HG03432 (cell line): ENCODE measurements at regions not wholly inside any gene's neighbourhood (a gene's known extent, or its start where the extent isn't known, plus 50 kb on each side); places are given as distances from the start of the nearest gene placed in this dataset.
A peak's percentile ranks its signal among the peaks of the same experiment; 100 is the strongest.
"Not testable (repeated sequence)": the region's sequence is repeated elsewhere in the genome, so short reads cannot be mapped to it uniquely, and the experiment has no call there.

Source experiments
- ATAC-seq: cut with Tn5 transposase; IDR thresholded peaks from one replicate; pipeline ENCODE4 v1.9.1; 2021; ENCODE audit warnings: mild to moderate bottlenecking, moderate library complexity; ENCODE audit not compliant: unreplicated experiment

- ATAC-seq, result no peak
These were observed 473.1 kb upstream of the GRAMD2B start for GRCh38 chr5:125950012-125950615.

DNA sequence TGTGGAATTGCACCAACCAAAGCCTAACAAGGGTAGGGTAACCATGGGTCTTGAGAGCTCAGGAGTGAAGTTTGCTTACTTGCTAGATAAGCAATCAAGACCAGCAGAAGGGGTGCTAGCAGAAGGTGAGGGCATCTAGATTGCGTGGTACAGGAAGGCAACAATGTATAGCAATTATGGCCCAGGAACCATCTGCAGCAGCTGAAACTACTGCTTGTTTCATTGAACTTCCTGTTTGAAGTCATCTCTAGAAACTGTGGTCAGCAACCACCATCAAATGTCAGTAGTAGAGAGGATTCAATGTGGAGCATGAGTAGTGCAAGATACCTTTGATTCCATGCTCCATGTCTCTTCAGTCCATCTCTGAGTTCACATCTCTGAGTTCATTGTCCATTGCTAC is 462.1 kb upstream of the GRAMD2B start:
- ATAC-seq, result peak; percentile 99

DNA sequence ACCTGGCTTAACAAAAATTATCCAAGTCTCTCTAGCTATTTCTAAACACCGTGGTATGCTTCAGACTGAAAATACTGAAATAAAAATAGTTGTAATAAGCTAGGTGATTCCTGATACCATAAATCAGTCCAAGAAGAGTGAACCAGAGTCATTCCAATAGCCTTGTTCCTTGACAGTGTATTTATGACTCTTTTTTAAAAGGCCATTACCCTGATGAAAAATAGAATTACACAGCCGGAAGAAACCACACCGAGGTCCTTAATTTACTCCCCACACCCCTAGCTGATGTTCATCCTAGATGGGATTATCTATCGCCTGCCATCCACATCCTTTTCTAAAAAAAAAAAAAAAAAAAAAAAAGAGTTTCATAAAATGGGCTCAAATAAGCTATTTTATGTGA is 457.6 kb upstream of the GRAMD2B start:
- ATAC-seq, result no peak

DNA sequence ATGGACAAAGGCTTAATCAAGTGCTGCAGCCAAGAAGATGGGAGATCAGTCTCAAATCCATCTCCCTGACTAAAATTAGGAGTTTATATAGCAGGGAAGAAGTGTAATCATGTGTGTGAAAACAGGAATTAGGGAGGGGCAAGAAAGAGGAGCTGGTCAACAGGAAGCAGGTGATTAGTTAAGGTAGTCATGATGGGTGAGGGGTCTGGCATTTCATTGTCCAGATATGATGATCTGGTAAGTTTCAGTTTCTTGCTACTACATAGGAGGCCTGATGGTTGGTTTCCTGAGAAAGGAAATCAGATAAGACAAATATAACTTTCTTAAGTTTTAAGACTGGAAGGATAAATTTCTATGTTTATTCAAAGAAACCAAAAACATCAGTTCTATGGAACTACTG is 455.6 kb upstream of the GRAMD2B start:
- no peak for ATAC-seq

DNA sequence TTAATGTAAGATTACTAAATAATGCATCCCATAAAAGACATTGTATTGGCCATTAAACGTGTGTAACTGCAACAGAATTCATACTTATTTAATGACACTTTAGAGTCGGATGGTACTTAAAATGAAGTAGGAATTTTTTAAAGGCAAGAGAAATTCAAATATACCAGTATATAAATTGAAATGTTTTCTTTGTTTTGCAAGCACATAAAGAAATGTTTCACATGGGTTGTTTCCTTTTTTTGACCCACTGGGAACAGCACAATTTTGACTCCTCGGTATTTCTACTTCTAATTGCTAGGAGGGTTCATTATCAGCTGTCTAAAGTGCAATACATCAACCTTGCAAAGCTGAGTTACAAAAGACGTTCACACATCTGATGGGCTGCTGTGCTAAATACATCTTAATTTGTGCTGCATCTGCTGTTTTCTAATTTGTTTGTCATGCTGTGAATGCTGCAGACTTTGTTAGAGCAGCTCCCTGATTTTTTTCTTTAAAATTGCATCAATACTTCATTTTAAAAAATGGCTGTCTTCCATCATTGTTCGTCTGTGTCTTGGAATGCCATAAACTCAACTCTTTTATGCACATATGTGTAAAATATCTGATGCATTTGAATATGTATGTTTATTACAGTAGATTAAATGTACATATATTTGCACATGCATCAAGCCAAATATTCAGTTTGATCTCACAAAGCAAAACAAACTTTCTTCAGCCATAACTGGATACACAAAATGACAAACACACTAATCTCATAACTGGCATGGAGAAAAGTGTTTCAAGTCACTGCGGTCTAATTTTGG is 454.0 kb upstream of the GRAMD2B start:
- ATAC-seq, result no peak

DNA sequence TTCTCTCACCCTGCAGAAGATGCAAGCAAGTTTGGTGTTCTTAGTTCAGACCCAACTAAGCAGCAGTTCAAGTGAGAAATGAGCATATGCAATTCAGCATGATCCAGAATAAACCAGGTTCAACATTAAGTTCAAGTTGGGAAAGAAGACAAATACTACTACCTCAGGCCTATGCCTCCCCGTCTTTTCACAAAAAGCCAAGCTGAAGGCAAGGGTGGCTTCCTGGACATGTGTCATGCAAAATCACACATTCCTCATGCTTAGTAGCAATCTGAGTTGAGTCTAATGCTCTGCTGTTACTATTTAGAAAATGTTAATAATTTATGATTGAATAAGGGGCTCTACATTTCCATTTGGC is 453.4 kb upstream of the GRAMD2B start:
- no peak for ATAC-seq

DNA sequence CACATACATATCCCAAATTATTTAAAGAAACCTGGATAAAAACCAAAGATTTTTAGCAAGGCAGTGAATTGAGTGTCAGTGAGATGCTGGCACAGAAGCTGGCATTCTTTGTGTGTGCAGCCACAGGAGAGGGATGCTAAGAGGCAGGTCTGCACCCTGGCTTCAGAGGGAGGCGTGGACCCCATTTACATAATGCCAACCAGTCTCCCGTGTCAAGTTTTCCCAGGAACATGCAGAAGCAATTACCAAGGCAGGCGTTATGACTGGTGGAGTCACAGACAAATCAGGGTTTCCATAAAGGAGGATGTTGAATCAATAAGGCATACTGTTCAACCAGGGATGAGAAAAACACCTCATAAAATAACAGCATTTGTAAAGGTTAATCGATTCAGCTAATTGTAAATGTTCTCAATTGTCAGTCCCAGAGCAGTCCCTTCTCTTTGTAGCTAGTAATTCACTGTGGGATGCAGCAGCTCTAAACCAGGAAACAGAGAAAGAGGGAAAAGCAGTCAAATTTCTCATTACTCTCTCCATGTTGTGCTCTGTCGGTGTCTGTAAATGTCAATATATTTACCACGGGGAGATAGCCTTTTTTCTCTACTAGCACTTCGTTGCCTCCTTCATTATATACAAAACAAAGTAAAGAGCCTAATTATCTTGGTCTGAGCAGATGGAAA is 452.4 kb upstream of the GRAMD2B start:
- ATAC-seq, result no peak

DNA sequence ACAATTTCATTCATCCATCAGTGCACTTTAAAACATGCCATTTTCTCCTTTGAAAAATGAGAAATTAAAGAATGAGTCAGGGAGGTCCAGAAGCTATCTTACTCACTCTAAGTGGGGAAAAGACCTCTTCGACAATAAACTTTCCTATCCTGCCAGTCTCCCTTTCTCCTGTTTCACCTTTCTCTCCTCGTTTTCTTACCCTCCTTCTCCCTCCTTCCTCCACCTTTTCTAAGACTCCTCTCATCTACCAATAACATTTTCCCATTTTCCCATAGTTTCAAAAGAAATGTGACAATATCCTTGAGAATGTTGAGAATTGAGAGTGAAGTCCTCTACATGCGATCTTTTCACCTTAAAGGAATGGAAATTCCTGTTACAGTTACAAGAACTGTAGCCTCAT is 450.5 kb upstream of the GRAMD2B start:
- ATAC-seq, result no peak

DNA sequence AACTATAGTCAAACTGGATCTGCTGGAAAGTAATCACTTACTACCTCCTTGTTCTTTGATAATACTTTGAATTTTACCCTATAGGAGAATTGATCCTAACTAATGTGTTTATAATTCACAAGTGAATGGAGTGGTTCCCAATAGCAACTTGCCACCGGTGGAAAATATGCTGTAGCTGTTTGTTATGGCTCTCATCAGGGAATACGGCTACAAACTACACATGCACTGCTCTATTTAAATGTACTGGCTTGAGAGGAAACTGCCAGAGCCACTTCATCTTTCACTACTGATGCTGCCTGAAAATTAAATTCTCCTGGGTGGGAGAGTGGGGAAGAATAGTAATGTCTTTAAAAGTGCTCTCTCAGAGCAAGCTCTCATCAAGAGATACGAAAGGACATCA is 448.5 kb upstream of the GRAMD2B start:
- ATAC-seq, result no peak

GRCh38 chr5:125976421-125977000 is 446.7 kb upstream of the GRAMD2B start:
- no peak for ATAC-seq

- ATAC-seq, result no peak
These were observed 445.2 kb upstream of the GRAMD2B start for GRCh38 chr5:125978015-125978414.

- ATAC-seq, result no peak
These were observed 443.6 kb upstream of the GRAMD2B start for GRCh38 chr5:125979636-125980035.

DNA sequence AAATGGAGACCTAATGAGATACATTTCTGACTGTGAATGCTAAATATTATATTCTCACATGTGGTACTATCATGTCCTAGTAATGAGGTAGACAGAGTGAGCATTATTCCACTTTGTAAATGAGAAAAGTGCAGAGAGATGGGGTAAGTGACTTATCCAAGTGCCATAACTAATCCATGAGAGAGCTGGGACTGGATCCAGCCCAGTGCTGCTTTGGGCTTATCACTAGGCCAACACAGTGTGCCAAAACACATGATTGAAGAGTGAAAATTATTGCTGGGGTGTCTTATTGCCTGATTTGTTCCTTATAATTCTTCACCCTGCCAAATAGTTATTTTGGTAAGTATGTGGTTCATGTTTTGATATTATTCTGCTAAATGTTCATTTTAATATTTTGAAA is 442.2 kb upstream of the GRAMD2B start:
- no peak for ATAC-seq

GRCh38 chr5:125987677-125988255 is 435.4 kb upstream of the GRAMD2B start:
- ATAC-seq, result no peak

DNA sequence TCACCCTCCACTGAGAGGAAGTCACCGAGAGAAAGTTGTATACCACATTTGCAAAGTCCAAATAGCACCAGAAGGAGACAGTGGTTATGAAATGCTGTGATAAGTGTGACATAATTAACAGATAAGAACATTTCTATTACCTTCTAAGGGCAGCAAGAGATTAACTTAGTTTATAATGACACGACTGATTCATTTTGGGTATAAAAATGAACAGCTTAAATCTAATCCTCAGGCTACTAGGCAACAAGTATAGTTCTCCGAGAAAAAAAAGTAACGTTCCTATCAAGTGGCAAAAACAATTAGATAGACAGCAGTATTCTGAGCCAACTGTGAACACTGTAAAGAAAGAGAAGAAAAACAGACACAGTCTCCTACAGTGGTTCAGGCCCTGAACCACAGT is 431.2 kb upstream of the GRAMD2B start:
- ATAC-seq, result no peak

DNA sequence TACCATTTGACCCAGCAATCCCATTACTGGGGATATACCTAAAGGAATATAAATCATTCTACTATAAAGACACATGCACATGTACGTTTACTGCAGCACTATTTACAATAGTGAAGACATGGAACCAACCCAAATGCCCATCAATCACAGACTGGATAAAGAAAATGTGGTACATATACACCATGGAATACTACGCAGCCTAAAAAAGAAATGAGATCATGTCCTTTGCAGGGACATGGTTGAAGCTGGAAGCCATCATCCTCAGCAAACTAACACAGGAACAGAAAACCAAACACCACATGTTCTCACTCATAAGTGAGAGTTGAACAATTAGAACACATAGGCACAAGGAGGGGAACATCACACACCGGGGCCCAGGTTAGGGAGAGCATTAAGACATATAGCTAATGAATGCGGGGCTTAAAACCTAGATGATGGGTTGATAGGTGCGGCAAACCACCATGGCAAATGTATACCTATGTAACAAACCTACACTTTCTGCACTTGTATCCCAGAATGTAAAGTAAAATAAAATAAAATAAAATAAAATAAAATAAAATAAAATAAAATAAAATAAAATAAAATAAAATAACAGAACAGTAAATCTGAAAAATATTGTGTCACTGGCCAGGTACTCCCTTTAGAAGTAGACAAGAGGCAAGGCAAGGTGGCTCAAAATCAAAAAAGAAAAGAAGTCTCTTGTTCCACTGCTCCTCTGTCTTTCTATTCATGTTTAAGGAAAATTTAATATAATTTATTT is 423.8 kb upstream of the GRAMD2B start:
- ATAC-seq, result not testable (repeated sequence)

DNA sequence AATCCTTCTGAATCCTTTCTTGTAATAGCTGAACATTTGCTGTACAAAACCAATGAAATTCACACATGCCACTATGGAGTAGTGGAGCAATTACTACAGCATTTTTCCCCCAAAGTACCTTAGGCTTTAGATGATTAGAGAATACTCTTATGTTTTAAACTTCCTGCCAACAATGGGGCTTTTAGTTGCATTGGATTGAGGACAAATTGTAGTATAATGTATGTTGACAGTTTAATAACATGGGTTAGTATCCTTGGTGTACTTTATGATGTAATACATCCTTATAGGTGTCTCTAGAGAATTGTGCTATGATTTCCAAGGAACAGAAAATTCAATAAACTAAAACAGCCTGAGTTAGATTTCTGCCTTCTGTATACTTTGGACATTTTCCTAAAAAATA is 422.7 kb upstream of the GRAMD2B start:
- ATAC-seq, result no peak

DNA sequence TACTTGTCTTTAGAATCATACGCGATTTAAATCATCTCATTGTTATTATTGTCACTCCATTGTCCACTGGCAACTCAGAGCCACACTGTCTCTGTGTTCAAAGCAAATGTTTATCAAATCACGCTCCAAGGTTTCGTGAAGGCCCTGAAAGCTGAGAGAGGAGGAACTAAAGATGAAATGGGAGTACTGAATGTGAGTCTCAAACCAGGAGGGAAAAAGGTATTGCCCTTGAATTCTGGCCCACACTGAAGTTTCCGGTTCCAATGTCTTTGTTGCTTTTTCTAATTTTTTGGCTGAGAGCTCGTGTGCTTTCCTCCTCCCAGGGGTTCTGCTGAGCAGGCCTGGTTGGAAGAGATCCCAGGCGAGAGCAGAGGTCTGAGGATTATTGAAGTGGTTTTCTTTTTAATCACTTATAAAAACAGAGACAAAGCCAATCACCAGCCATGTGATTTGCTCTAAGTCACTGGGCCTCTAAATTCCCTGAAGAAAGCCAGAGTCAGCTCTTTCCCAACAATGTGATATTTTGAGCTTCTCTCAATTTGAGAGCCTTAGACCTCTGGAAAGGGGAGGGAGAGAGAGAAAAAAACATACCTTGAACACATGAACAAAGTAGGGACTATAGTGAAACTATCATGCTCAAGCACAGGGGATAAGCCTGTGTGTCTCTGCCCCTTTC is 420.8 kb upstream of the GRAMD2B start:
- no peak for ATAC-seq

- no peak for ATAC-seq
These were observed 419.9 kb upstream of the GRAMD2B start for GRCh38 chr5:126003309-126003708.

GRCh38 chr5:126004636-126005035 is 418.6 kb upstream of the GRAMD2B start:
- no peak for ATAC-seq
